ENCODE measurements at regions not wholly inside any gene's neighbourhood (a gene's known extent, or its start where the extent isn't known, plus 50 kb on each side); places are given as distances from the start of the nearest gene placed in this dataset.

GRCh38 chrX:63511361-63511760 lies 160.2 kb upstream of the SPIN4 start:
- TF ChIP-seq POLR2A (IDR thresholded peaks at IDR 0.05; ENCODE audit: low read depth, low read length), result no peak
- no peak for TF ChIP-seq POLR2AphosphoS5 (IDR thresholded peaks at IDR 0.05; ENCODE audit: low read depth, low read length)
- TF ChIP-seq TAF1 (IDR thresholded peaks at IDR 0.05; ENCODE audit: borderline replicate concordance, low read depth, low read length), result no peak

Measured in GM12892 (cell line).